GM12878 (cell line): ENCODE measurements at regions not wholly inside any gene's neighbourhood (a gene's known extent, or its start where the extent isn't known, plus 50 kb on each side); places are given as distances from the start of the nearest gene placed in this dataset.

Experiments used
- ATAC-seq: fragments of 200-7000 bp; cut with Tn5 transposase; 3 replicates; pipeline ENCODE4 v1.9.1; 2020; ENCODE audit warnings: mild to moderate bottlenecking, moderate library complexity
- BruUV-seq: library from RNA; stranded (reverse); fragments of 400-500 nt; replicated peaks from 2 replicates; lab custom pipeline; 2021; lab: Mats Ljungman, UMichigan
- CTCF ChIA-PET: fragments of 300-600 bp; sonication (Branson Sonifier 250); formaldehyde crosslinking; extraction: SDS; loops from one replicate; lab custom pipeline; 2021; ENCODE audit warnings: inconsistent platforms; lab: Yijun Ruan, JAX
- POLR2A ChIA-PET: fragments of 350-600 bp; formaldehyde crosslinking; extraction: SDS; loops from one replicate; lab custom pipeline; 2021; ENCODE audit warnings: inconsistent platforms; lab: Charles Lee
- RAD21 ChIA-PET: fragments of 300-600 bp; sonication (Branson Sonifier 250); formaldehyde crosslinking; loops from one replicate; lab custom pipeline; 2023; ENCODE audit warnings: antibody characterized with exemption; ENCODE audit not compliant: unreplicated experiment; lab: Charles Lee
- SMC1A ChIA-PET: fragments of 300-600 bp; sonication (Branson Sonifier 250); formaldehyde crosslinking; loops from one replicate; lab custom pipeline; 2023; ENCODE audit not compliant: unreplicated experiment, uncharacterized antibody; lab: Charles Lee
- DNase-seq: peaks from one replicate; pipeline ENCODE4 v3.0.0-alpha.2; 2011; ENCODE audit warnings: low read depth, low spot score
- FAIRE-seq: peaks from 3 replicates; lab custom pipeline; 2011; peaks lifted over from hg19 to GRCh38; lab: Jason Lieb, UNC
- H2AFZ ChIP-seq: 2 replicates; pipeline ENCODE4 v1.6.0; 2011; ENCODE audit warnings: low read depth, low read length, control low read depth; ENCODE audit not compliant: control insufficient read depth
- H3K27ac ChIP-seq: 2 replicates; pipeline ENCODE4 v1.5.1; 2011; ENCODE audit warnings: control low read depth; ENCODE audit not compliant: control insufficient read depth, insufficient read depth
- H3K27me3 ChIP-seq, 2 experiments: replicated peaks in 1 of 2; 2 replicates each; pipeline versions ENCODE4 v1.6.0 to v1.6.1; 2011; ENCODE audit warnings: low read length in 1 of 2; ENCODE audit not compliant: control insufficient read depth in 2 of 2, insufficient read depth in 2 of 2
- H3K36me3 ChIP-seq, 2 experiments: 2 replicates each; pipeline ENCODE4 v1.5.1; 2011; ENCODE audit warnings: low read length in 1 of 2; ENCODE audit not compliant: control insufficient read depth in 2 of 2, insufficient read depth in 2 of 2
- H3K4me1 ChIP-seq: 2 replicates; pipeline ENCODE4 v1.6.1; 2011; ENCODE audit warnings: mild to moderate bottlenecking, low read length, moderate library complexity, mixed read lengths; ENCODE audit not compliant: control insufficient read depth, insufficient read depth
- H3K4me2 ChIP-seq: 2 replicates; pipeline ENCODE4 v1.6.0; 2011; ENCODE audit warnings: control low read depth; ENCODE audit not compliant: control insufficient read depth, insufficient read depth
- H3K4me3 ChIP-seq: fragments of 200-600 bp; sonication (generic); 2 replicates; pipeline ENCODE4 v1.5.1; 2016
- H3K79me2 ChIP-seq: 2 replicates; pipeline ENCODE4 v1.6.0; 2011; ENCODE audit warnings: low read length; ENCODE audit not compliant: control insufficient read depth, insufficient read depth
- H3K9ac ChIP-seq: 2 replicates; pipeline ENCODE4 v1.8.0; 2011; ENCODE audit warnings: low read length, control low read depth, mixed read lengths; ENCODE audit not compliant: control insufficient read depth, insufficient read depth
- H3K9me3 ChIP-seq: replicated peaks from 3 replicates; pipeline ENCODE4 v1.5.1; 2011; ENCODE audit warnings: mild to moderate bottlenecking, low read length; ENCODE audit not compliant: control insufficient read depth, insufficient read depth
- H4K20me1 ChIP-seq: 2 replicates; pipeline ENCODE4 v1.6.0; 2011; ENCODE audit not compliant: control insufficient read depth, insufficient read depth
- CREM ChIP-seq: IDR thresholded peaks from 2 replicates; pipeline ENCODE4 v1.6.1; 2014; ENCODE audit warnings: antibody characterized with exemption, low read depth
- GABPA ChIP-seq: IDR thresholded peaks from 2 replicates; pipeline ENCODE4 v1.6.1; 2014; ENCODE audit warnings: antibody characterized with exemption, low read depth, mild to moderate bottlenecking, inconsistent platforms
- HDGF ChIP-seq: fragments of 450-650 bp; IDR thresholded peaks from 2 replicates; pipeline ENCODE4 v1.6.1; 2016; ENCODE audit warnings: antibody characterized with exemption
- IKZF2 ChIP-seq, 2 experiments: fragments of 450-650 bp; IDR thresholded peaks; 2 replicates each; pipeline ENCODE4 v1.6.1; 2017; ENCODE audit warnings: mild to moderate bottlenecking in 2 of 2, moderate library complexity in 2 of 2
- PAX8 ChIP-seq: fragments of 450-650 bp; IDR thresholded peaks from 2 replicates; pipeline ENCODE4 v1.6.1; 2017; ENCODE audit warnings: mild to moderate bottlenecking, moderate library complexity
- RELA ChIP-seq: fragments of 450-650 bp; IDR thresholded peaks from 2 replicates; pipeline ENCODE4 v1.8.0; 2014; ENCODE audit warnings: borderline replicate concordance; ENCODE audit not compliant: partially characterized antibody
- TBL1XR1 ChIP-seq: IDR thresholded peaks from 2 replicates; pipeline ENCODE4 v1.6.1; 2012; ENCODE audit warnings: low read depth, low read length, improper control_type of control experiment
- ZNF384 ChIP-seq: IDR thresholded peaks from 2 replicates; pipeline ENCODE4 v1.6.1; 2012; ENCODE audit warnings: low read depth, mild to moderate bottlenecking, low read length, improper control_type of control experiment, borderline replicate concordance
- ZSCAN29 ChIP-seq: fragments of 450-650 bp; IDR thresholded peaks from 2 replicates; pipeline ENCODE4 v1.6.1; 2017; ENCODE audit warnings: mild to moderate bottlenecking, moderate library complexity
- WGBS: methylation state at CpG from one replicate; pipeline ENCODE4 v1.1.6; 2016; ENCODE audit warnings: low lambda C conversion rate; ENCODE audit not compliant: insufficient replicate concordance, insufficient coverage; ENCODE audit errors: missing lambda C conversion rate; 5-methylcytosine and 5-hydroxymethylcytosine counted together
- in situ Hi-C: fragments of 300-500 bp; cut with MboI; formaldehyde crosslinking; loops from 9 replicates; pipeline ENCODE4 v1.14.3; 2018; ENCODE audit warnings: mixed read lengths
- intact Hi-C: fragments of 100-400 bp; cut with micrococcal nuclease; formaldehyde crosslinking; loops from one replicate; pipeline ENCODE4 v1.14.2; 2022; ENCODE audit not compliant: unreplicated experiment
- TF ChIP-seq, protein P1 (sequence below): fragments of 450-650 bp; IDR thresholded peaks from 2 replicates; pipeline ENCODE4 v1.6.1; 2017; ENCODE audit warnings: mild to moderate bottlenecking, moderate library complexity

DNA sequence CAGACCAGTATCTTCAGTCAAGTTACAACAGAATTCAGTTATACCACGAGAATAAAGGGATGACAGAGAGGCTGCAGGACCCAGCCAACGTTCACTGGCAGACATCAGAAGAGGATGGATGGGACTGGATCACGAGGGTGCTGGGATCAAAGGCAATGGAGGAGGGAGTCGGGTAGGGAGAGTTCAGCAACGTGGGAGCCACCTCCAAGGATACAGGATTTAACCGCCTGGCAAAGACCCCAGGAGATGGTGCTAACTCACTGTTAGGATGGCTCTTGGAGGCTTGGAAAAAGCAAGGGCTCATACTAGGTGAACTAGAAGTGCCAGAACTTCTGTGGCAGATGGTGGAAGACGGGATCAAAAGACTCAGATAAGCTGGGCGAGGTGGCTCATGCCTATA is 99.1 kb upstream of the DISP3 start (continued):
- TF ChIP-seq, protein P1, sequence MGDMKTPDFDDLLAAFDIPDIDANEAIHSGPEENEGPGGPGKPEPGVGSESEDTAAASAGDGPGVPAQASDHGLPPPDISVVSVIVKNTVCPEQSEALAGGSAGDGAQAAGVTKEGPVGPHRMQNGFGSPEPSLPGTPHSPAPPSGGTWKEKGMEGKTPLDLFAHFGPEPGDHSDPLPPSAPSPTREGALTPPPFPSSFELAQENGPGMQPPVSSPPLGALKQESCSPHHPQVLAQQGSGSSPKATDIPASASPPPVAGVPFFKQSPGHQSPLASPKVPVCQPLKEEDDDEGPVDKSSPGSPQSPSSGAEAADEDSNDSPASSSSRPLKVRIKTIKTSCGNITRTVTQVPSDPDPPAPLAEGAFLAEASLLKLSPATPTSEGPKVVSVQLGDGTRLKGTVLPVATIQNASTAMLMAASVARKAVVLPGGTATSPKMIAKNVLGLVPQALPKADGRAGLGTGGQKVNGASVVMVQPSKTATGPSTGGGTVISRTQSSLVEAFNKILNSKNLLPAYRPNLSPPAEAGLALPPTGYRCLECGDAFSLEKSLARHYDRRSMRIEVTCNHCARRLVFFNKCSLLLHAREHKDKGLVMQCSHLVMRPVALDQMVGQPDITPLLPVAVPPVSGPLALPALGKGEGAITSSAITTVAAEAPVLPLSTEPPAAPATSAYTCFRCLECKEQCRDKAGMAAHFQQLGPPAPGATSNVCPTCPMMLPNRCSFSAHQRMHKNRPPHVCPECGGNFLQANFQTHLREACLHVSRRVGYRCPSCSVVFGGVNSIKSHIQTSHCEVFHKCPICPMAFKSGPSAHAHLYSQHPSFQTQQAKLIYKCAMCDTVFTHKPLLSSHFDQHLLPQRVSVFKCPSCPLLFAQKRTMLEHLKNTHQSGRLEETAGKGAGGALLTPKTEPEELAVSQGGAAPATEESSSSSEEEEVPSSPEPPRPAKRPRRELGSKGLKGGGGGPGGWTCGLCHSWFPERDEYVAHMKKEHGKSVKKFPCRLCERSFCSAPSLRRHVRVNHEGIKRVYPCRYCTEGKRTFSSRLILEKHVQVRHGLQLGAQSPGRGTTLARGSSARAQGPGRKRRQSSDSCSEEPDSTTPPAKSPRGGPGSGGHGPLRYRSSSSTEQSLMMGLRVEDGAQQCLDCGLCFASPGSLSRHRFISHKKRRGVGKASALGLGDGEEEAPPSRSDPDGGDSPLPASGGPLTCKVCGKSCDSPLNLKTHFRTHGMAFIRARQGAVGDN, result no peak
- TF ChIP-seq PAX8 (no peak), ZSCAN29 (no peak), GABPA (no peak), IKZF2 (IDR thresholded peaks at IDR 0.05) (no peak), HDGF (no peak), CREM (no peak), TBL1XR1 (no peak), ZNF384 (no peak)
- TF ChIP-seq, all 136 proteins: peak for 0

DNA sequence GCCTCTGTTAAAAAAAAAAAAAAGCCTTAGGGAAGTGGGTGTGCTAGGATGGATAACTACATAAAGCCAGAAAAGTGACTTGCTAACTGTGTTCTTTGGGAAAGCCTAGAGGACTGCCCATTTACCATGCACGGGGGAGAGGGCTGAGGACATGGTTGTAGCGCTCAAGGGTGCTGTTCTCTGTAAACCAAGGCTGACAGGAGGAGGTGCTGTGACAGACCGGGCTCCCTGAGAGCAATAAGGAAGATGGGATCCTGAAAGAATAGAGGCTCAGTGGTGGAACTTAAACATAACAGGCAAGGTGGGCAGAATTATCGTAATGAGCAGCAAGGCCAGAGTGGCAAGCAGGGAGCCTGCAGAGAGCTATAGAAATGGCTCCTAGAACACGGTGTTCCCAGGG is 98.5 kb upstream of the DISP3 start:
- Histone ChIP-seq H2AFZ (no peak overlapping the region), H3K36me3 (no peaks in the 10 kb centered on the region), H3K27ac (no peak overlapping the region), H3K4me2 (no peak overlapping the region), H3K79me2 (no peaks in the 10 kb centered on the region), H3K4me3 (no peak overlapping the region), H4K20me1 (no peaks in the 10 kb centered on the region), H3K9me3 (peaks cover 2% of the 10 kb centered on the region; the same call in 2 of the 3 replicates), H3K27me3 (peaks cover 0 to 1% of the 10 kb centered on the region in 2 experiments; a peak in 1 of 4 replicates), H3K9ac (no peak overlapping the region), H3K4me1 (peaks cover 13% of the 10 kb centered on the region)
- 38% methylated on average over 5 of the region's 5 CpGs for WGBS
- CTCF ChIA-PET, result no interaction called here
- ATAC-seq, result no peak
- in situ Hi-C loops, result no loop called here
- SMC1A ChIA-PET, result no interaction called here
- no TSS peak for BruUV-seq
- intact Hi-C loops, result no loop called here
- no peak for DNase-seq
- FAIRE-seq, result no peak
- RAD21 ChIA-PET, result no interaction called here
- POLR2A ChIA-PET, result no interaction called here
- no peak for TF ChIP-seq RELA
